ENCODE measurements at regions not wholly inside any gene's neighbourhood (a gene's known extent, or its start where the extent isn't known, plus 50 kb on each side); places are given as distances from the start of the nearest gene placed in this dataset.

DNA sequence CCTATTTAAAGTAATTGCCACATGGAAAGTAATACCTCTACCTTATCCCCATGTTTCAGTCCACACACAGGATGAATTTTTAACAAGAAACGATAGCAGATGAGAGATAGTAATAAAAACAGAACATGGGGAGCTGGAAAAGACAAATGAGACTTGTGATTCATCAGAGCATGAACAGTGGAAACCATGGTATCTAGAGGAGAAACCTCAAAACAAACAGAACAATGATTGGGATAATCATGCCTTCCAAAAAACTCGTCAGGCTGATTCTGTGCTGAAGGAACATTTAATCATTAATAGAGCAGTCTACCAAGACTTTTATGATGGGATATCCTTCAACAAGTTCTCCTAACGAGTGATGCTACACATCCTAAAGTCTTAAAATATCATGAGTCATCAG is 1390.7 kb downstream of the FSCB start:
- no peak for TF ChIP-seq POLR2A (IDR thresholded peaks at IDR 0.05)
- TF ChIP-seq, protein P1, sequence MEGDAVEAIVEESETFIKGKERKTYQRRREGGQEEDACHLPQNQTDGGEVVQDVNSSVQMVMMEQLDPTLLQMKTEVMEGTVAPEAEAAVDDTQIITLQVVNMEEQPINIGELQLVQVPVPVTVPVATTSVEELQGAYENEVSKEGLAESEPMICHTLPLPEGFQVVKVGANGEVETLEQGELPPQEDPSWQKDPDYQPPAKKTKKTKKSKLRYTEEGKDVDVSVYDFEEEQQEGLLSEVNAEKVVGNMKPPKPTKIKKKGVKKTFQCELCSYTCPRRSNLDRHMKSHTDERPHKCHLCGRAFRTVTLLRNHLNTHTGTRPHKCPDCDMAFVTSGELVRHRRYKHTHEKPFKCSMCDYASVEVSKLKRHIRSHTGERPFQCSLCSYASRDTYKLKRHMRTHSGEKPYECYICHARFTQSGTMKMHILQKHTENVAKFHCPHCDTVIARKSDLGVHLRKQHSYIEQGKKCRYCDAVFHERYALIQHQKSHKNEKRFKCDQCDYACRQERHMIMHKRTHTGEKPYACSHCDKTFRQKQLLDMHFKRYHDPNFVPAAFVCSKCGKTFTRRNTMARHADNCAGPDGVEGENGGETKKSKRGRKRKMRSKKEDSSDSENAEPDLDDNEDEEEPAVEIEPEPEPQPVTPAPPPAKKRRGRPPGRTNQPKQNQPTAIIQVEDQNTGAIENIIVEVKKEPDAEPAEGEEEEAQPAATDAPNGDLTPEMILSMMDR (IDR thresholded peaks at IDR 0.05): no peak
